Gastrocnemius medialis (tissue), 4 donors: ENCODE measurements at regions not wholly inside any gene's neighbourhood (a gene's known extent, or its start where the extent isn't known, plus 50 kb on each side); places are given as distances from the start of the nearest gene placed in this dataset.

Source experiments
- POLR2A ChIP-seq, 2 donors: fragments of 450-650 bp; IDR thresholded peaks; one replicate each; pipeline ENCODE4 v1.6.1; 2017; ENCODE audit warnings: antibody characterized with exemption in 2 of 2, mild to moderate bottlenecking in 2 of 2, moderate library complexity in 2 of 2
- TF ChIP-seq, protein P1 (sequence below), 5 experiments: fragments of 450-650 bp in 3 of 5; fragments of 200-600 bp in 2 of 5; sonication (generic) in 2 of 5; IDR thresholded peaks in 4 of 5; conservative IDR thresholded peaks in 1 of 5; 1 replicate in 4 of 5; 2 replicates in 1 of 5; pipeline ENCODE4 v1.5.1; 2016 to 2019; ENCODE audit warnings: antibody characterized with exemption in 5 of 5, mild to moderate bottlenecking in 3 of 5, moderate library complexity in 3 of 5

DNA sequence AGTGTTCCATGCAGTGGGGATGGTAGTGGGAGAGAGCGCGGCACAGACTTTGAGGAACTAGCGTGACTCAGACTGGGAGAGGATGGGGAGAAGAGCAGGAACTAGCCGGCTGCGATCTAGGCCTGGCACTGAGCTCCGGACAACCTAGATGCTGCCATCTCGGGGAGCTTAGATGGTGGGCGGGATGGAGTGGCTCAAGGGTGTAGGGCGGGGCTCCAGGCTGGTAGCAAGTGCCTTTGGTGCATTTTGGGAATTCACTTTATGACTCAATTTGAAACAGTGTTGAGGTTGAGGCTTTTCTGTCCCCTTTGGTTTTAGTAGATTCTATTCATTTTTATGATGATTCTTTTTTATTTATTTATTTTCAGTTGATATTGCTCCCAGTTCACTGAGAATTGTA lies 185.3 kb upstream of the GPR26 start:
- TF ChIP-seq, protein P1, sequence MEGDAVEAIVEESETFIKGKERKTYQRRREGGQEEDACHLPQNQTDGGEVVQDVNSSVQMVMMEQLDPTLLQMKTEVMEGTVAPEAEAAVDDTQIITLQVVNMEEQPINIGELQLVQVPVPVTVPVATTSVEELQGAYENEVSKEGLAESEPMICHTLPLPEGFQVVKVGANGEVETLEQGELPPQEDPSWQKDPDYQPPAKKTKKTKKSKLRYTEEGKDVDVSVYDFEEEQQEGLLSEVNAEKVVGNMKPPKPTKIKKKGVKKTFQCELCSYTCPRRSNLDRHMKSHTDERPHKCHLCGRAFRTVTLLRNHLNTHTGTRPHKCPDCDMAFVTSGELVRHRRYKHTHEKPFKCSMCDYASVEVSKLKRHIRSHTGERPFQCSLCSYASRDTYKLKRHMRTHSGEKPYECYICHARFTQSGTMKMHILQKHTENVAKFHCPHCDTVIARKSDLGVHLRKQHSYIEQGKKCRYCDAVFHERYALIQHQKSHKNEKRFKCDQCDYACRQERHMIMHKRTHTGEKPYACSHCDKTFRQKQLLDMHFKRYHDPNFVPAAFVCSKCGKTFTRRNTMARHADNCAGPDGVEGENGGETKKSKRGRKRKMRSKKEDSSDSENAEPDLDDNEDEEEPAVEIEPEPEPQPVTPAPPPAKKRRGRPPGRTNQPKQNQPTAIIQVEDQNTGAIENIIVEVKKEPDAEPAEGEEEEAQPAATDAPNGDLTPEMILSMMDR (IDR thresholded peaks at IDR 0.05 in 4 of 5, conservative IDR thresholded peaks at IDR 0.05 in 1 of 5) = no peak
- no peak for TF ChIP-seq POLR2A (IDR thresholded peaks at IDR 0.05)
